ENCODE measurements at regions not wholly inside any gene's neighbourhood (a gene's known extent, or its start where the extent isn't known, plus 50 kb on each side); places are given as distances from the start of the nearest gene placed in this dataset.
A peak's percentile ranks its signal among the peaks of the same experiment; 100 is the strongest.

- no peak overlapping the region for H3K4me3 ChIP-seq (ENCODE audit: low read length)
- DNase-seq (ENCODE audit: low read depth): peak; percentile 89
These were observed 286.9 kb downstream of the TMX3 start for GRCh38 chr18:68427951-68428401.

GRCh38 chr18:68426731-68427315 lies 288.1 kb downstream of the TMX3 start:
- no peak for TF ChIP-seq CTCF (conservative IDR thresholded peaks at IDR 0.05; ENCODE audit: low read length)
- peak; percentile 43 for DNase-seq (ENCODE audit: low read depth)
- H3K4me3 ChIP-seq (ENCODE audit: low read length): no peak overlapping the region

More at GRCh38 chr18:68427951-68428401, 286.9 kb downstream of the TMX3 start:
- no peak for TF ChIP-seq CTCF (conservative IDR thresholded peaks at IDR 0.05; ENCODE audit: low read length)

GRCh38 chr18:68418881-68419280 lies 296.0 kb downstream of the TMX3 start:
- no peak overlapping the region for H3K4me3 ChIP-seq (ENCODE audit: low read length)
- no peak for DNase-seq (ENCODE audit: low read depth)
- TF ChIP-seq CTCF (conservative IDR thresholded peaks at IDR 0.05; ENCODE audit: low read length): no peak

- no peak for DNase-seq (ENCODE audit: low read depth)
- TF ChIP-seq CTCF (conservative IDR thresholded peaks at IDR 0.05; ENCODE audit: low read length): no peak
- H3K4me3 ChIP-seq (ENCODE audit: low read length): no peak overlapping the region
These were observed 296.6 kb downstream of the TMX3 start for GRCh38 chr18:68418226-68418868.

- no peak overlapping the region for H3K4me3 ChIP-seq (ENCODE audit: low read length)
- TF ChIP-seq CTCF (conservative IDR thresholded peaks at IDR 0.05; ENCODE audit: low read length): no peak
- DNase-seq (ENCODE audit: low read depth): peak; percentile 90
These were observed 297.1 kb downstream of the TMX3 start for GRCh38 chr18:68417826-68418225.

- TF ChIP-seq CTCF (conservative IDR thresholded peaks at IDR 0.05; ENCODE audit: low read length): no peak
- no peak for DNase-seq (ENCODE audit: low read depth)
- no peak overlapping the region for H3K4me3 ChIP-seq (ENCODE audit: low read length)
These were observed 297.6 kb downstream of the TMX3 start for GRCh38 chr18:68417166-68417799.

- no peak for DNase-seq (ENCODE audit: low read depth)
- H3K4me3 ChIP-seq (ENCODE audit: low read length): no peak overlapping the region
- no peak for TF ChIP-seq CTCF (conservative IDR thresholded peaks at IDR 0.05; ENCODE audit: low read length)
These were observed 300.5 kb downstream of the TMX3 start for GRCh38 chr18:68414407-68414806.
